Cerebellar nuclear complex (tissue), 1 donor: ENCODE measurements at regions not wholly inside any gene's neighbourhood (a gene's known extent, or its start where the extent isn't known, plus 50 kb on each side); places are given as distances from the start of the nearest gene placed in this dataset.

Experiments
- DNase-seq, 2 experiments: peaks; one replicate each; lab custom pipeline; 2025; lab: John Stamatoyannopoulos, UW

GRCh38 chr2:126774761-126775160, 118.8 kb downstream of the GYPC start:
- no peak for DNase-seq

- no peak for DNase-seq
These were observed 119.5 kb downstream of the GYPC start for GRCh38 chr2:126775300-126775985.

GRCh38 chr2:126776255-126776654, 120.3 kb downstream of the GYPC start:
- no peak for DNase-seq

GRCh38 chr2:126776692-126777619, 121.0 kb downstream of the GYPC start:
- DNase-seq, result no peak

- no peak for DNase-seq
These were observed 121.1 kb upstream of the TEX51 start for GRCh38 chr2:126777620-126777978.

GRCh38 chr2:126778561-126779501, 119.9 kb upstream of the TEX51 start:
- DNase-seq, result no peak

- no peak for DNase-seq
These were observed 117.5 kb upstream of the TEX51 start for GRCh38 chr2:126781206-126781605.

- no peak for DNase-seq
These were observed 116.9 kb upstream of the TEX51 start for GRCh38 chr2:126781806-126782205.

GRCh38 chr2:126782648-126783047, 116.0 kb upstream of the TEX51 start:
- DNase-seq, result no peak

GRCh38 chr2:126783341-126783740, 115.3 kb upstream of the TEX51 start:
- DNase-seq, result no peak

- DNase-seq, result no peak
These were observed 114.6 kb upstream of the TEX51 start for GRCh38 chr2:126784045-126784444.

- DNase-seq, result no peak
These were observed 114.1 kb upstream of the TEX51 start for GRCh38 chr2:126784621-126785020.

- no peak for DNase-seq
These were observed 113.5 kb upstream of the TEX51 start for GRCh38 chr2:126785236-126785635.

GRCh38 chr2:126785862-126786261, 112.8 kb upstream of the TEX51 start:
- no peak for DNase-seq

GRCh38 chr2:126786765-126787164, 111.9 kb upstream of the TEX51 start:
- no peak for DNase-seq

GRCh38 chr2:126787289-126787688, 111.4 kb upstream of the TEX51 start:
- DNase-seq, result no peak

GRCh38 chr2:126788113-126788512, 110.6 kb upstream of the TEX51 start:
- no peak for DNase-seq

- DNase-seq, result no peak
These were observed 110.0 kb upstream of the TEX51 start for GRCh38 chr2:126788652-126789051.

GRCh38 chr2:126790987-126791780, 107.5 kb upstream of the TEX51 start:
- DNase-seq, result no peak

GRCh38 chr2:126792186-126792585, 106.5 kb upstream of the TEX51 start:
- no peak for DNase-seq

GRCh38 chr2:126792993-126793392, 105.7 kb upstream of the TEX51 start:
- no peak for DNase-seq
